GM06990 (cell line): ENCODE measurements at regions not wholly inside any gene's neighbourhood (a gene's known extent, or its start where the extent isn't known, plus 50 kb on each side); places are given as distances from the start of the nearest gene placed in this dataset.
A peak's percentile ranks its signal among the peaks of the same experiment; 100 is the strongest.
"Not testable (repeated sequence)": the region's sequence is repeated elsewhere in the genome, so short reads cannot be mapped to it uniquely, and the experiment has no call there.

Experiments used
- DNase-seq: peaks from one replicate; pipeline ENCODE4 v3.0.0-alpha.2; 2011; ENCODE audit not compliant: insufficient read length; ENCODE audit errors: extremely low read depth
- H3K27me3 ChIP-seq: replicated peaks from 2 replicates; pipeline ENCODE4 v1.6.0; 2011; ENCODE audit warnings: low read length; ENCODE audit not compliant: control insufficient read depth, insufficient read depth
- H3K36me3 ChIP-seq: 2 replicates; pipeline ENCODE4 v1.5.1; 2011; ENCODE audit warnings: low read length; ENCODE audit not compliant: control insufficient read depth, insufficient read depth
- H3K4me3 ChIP-seq: replicated peaks from 2 replicates; pipeline ENCODE4 v1.5.1; 2011; ENCODE audit warnings: low read depth, mild to moderate bottlenecking, control low read depth, low read length
- TF ChIP-seq, protein P1 (sequence below): IDR thresholded peaks from 2 replicates; pipeline ENCODE4 v1.5.1; 2011; ENCODE audit warnings: low read length, control low read depth, mild to moderate bottlenecking, inconsistent platforms; ENCODE audit not compliant: insufficient read depth, poor library complexity, severe bottlenecking

DNA sequence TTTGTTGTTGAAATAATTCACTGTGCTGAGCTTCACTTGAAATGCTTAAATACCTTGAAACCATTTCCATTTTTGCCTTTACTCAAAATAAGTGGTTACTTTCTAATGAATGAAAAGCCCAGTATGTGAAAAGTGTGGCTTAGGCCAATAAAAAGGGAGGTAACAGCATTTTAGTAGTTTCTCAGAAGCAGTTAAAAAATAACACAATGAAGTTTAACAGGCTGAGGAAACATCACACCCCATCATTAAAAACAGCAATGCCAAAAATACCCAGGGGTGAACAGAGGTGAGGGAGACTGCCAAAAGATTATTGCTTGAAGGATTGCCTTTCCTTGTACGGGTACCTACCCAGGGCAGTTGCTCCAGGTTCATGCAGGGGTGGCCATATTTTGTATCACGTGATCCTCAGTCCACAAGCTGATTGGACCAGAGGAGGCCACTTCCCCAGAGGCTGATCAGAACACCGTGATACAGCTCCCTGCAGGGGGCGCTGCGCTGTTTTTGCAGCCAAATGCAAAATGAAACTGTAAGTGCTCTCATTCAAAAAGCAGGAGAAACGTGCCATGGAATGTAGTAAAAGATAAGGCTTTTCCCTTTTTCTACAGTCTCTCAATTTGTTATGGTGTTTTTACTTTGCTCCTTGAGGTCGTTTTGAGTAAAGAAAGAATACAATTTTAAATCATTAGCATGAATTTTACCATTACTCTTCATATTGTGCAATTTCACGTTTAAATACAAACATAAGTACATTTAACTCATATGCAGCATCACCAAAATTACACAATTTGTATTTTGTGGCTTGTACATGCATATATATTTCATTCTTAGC is 70.2 kb upstream of the SH3BP4 start:
- no peak overlapping the region for H3K4me3 ChIP-seq
- no peaks in the 10 kb centered on the region for H3K27me3 ChIP-seq
- TF ChIP-seq, protein P1, sequence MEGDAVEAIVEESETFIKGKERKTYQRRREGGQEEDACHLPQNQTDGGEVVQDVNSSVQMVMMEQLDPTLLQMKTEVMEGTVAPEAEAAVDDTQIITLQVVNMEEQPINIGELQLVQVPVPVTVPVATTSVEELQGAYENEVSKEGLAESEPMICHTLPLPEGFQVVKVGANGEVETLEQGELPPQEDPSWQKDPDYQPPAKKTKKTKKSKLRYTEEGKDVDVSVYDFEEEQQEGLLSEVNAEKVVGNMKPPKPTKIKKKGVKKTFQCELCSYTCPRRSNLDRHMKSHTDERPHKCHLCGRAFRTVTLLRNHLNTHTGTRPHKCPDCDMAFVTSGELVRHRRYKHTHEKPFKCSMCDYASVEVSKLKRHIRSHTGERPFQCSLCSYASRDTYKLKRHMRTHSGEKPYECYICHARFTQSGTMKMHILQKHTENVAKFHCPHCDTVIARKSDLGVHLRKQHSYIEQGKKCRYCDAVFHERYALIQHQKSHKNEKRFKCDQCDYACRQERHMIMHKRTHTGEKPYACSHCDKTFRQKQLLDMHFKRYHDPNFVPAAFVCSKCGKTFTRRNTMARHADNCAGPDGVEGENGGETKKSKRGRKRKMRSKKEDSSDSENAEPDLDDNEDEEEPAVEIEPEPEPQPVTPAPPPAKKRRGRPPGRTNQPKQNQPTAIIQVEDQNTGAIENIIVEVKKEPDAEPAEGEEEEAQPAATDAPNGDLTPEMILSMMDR: peak; percentile 56
- peak; percentile 5 for DNase-seq
- no peaks in the 10 kb centered on the region for H3K36me3 ChIP-seq

DNA sequence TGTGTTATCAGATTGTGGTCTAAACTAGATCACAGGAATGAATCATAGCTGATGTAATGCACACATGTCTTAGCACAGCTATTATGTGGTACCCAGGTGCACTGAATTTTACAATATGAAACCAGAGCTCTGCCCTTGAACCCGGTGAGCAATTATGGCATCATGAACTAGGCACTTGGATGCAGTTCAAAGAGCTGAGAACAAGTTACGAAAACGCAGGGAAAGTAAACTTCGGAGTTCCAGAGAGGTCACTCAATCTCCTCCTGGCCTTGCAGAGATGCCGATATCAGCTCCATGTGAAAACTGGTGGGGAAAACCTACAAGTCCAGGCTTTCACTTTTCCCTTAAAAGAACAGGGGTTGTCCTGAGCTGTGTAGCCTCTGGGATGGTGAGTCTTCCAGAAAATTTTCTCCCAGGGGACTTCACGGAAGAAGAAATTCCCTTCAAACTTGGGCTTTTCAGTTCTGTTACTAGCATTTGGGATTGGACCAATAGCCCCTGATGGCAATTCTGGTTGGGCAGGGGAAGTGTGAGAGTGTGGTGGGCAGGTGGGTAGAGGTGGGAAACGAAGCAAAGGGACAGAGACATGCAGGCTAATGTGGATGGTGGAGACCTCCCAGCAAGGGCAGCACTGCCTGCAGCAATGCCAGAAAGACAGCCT is 71.1 kb upstream of the SH3BP4 start:
- TF ChIP-seq, protein P1: no peak

DNA sequence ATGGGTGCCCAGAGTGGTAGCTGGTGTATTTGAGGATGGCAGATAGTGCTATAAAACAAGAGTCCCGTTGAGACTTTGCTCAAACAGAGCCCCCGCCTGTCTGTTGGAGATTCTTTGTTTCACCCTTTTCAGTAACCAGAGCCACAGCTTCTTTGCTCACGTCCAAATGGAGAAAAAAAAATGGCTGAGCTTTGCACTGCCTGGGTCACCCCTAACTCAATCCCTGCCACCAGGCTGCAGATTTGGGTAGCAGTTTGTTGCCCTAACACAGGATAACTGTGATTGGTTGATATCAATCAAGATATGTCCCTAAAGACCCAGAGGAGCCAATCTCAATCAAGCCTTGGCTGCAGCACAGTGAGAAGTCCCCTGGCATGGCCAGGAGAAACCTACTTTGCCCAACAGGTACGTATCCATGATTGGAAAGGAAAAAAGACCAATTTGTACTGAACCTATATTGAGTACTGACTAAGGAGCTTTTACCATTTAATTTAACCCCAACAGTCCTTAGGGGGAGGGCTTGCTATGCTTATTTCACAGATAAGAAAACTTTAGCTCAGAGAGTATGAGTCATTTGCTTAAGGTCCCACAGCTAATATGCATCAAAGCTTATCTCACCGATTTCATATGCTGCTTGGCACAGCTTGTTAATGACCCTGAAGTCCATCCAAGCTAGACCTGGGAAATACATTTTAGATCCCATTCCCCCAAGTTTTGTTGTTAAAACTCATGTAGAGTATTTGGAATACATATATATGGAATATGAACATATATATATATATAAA is 72.0 kb upstream of the SH3BP4 start:
- TF ChIP-seq, protein P1: no peak
- no peaks in the 10 kb centered on the region for H3K36me3 ChIP-seq
- no peaks in the 10 kb centered on the region for H3K27me3 ChIP-seq
- no peak overlapping the region for H3K4me3 ChIP-seq
- DNase-seq: no peak

More for the DNA sequence above, 71.1 kb upstream of the SH3BP4 start:
- no peak overlapping the region for H3K4me3 ChIP-seq
- no peaks in the 10 kb centered on the region for H3K36me3 ChIP-seq
- no peaks in the 10 kb centered on the region for H3K27me3 ChIP-seq
- DNase-seq: no peak

DNA sequence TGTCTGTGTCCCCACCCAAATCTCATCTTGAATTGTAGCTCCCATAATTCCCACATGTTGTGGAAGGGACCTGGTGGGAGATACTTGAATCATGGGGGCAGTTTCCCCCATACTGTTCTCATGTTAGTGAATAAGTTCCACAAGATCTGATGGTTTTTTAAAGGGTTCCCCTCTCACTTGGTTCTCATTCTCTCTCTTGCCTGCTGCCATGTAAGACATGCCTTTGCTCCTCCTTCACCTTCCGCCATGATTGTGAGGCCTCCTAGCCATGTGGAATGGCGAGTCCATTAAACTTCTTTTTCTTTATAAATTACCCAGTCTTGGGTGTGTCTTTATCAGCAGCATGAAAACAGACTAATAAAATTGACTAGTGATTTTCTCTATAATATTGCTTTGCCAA is 75.2 kb upstream of the SH3BP4 start:
- H3K4me3 ChIP-seq, H3K36me3 ChIP-seq, DNase-seq, H3K27me3 ChIP-seq: not testable (repeated sequence)

DNA sequence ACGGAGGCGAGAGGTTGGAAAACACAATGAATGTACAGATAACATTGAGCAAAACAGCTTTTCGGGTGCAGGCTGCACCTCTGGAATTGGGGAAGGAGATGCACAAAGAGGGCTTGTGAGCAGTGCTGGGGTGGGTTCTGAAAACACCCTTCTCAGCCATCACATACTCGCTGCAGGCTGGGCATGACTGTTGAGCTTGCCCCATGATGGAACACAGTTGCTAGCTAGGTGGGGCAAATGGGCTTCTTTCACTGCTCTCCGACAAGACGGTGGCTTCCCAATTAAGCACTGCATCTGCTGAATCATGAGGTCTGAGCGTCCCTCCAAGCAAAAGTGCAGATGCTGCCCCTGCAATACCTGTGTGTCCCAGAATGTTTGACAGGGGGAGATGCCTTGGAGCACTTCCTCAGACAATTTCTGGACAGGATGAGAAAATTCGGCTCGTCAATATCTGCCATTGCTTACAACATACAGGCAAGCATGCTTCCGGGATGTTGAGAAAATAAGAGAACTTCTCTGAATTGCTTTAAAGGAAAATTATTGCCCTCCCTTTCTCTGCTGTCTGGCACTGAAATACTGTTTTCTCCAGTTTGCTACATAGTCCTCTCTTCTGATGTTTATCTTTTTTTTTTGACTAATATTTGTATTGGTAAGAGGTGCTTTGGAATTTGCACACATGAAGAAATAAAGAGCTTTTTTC is 77.3 kb upstream of the SH3BP4 start:
- H3K36me3 ChIP-seq: no peaks in the 10 kb centered on the region
- TF ChIP-seq, protein P1: no peak
- H3K27me3 ChIP-seq: no peaks in the 10 kb centered on the region
- no peak overlapping the region for H3K4me3 ChIP-seq
- DNase-seq: no peak
